ENCODE measurements at regions not wholly inside any gene's neighbourhood (a gene's known extent, or its start where the extent isn't known, plus 50 kb on each side); places are given as distances from the start of the nearest gene placed in this dataset.

GRCh38 chr3:56876916-56877315, 75.2 kb upstream of the ARHGEF3 start:
- Histone ChIP-seq H3K27ac (ENCODE audit: low read depth, low read length) (no peak overlapping the region), H4K91ac (replicated peaks; ENCODE audit: insufficient read length, low read length) (no peak overlapping the region), H2BK120ac (replicated peaks; ENCODE audit: low read depth, low read length) (no peak overlapping the region), H4K8ac (ENCODE audit: extremely low read depth, insufficient read depth, low read length) (no peak overlapping the region), H3K4me3 (ENCODE audit: extremely low read depth in 1 of 4, insufficient read depth in 2 of 4, low read depth in 3 of 4, low read length in 4 of 4) (no peak overlapping the region), H2AK5ac (ENCODE audit: low read depth, low read length) (no peak overlapping the region), H3K4me2 (ENCODE audit: insufficient read depth in 1 of 2, low read depth in 2 of 2, low read length in 2 of 2) (no peak overlapping the region), H3K36me3 (ENCODE audit: control insufficient read depth in 2 of 4, insufficient read depth in 4 of 4, low read length in 3 of 4) (no peaks in the 10 kb centered on the region), H3K79me1 (ENCODE audit: low read depth, low read length) (no peaks in the 10 kb centered on the region), H4K5ac (ENCODE audit: insufficient read length, low read depth, low read length) (no peak overlapping the region), H3K14ac (ENCODE audit: insufficient read length) (no peak overlapping the region), H3K27me3 (replicated peaks in 1 of 4; ENCODE audit: control insufficient read depth in 3 of 4, extremely low read depth in 1 of 4, insufficient read depth in 3 of 4, low read length in 3 of 4) (no peaks in the 10 kb centered on the region), H2BK5ac (ENCODE audit: low read depth, low read length) (no peak overlapping the region), H3K56ac (replicated peaks; ENCODE audit: insufficient read length, low read depth, low read length) (no peak overlapping the region), H3K23ac (ENCODE audit: insufficient read length) (no peak overlapping the region), H3K18ac (ENCODE audit: extremely low read depth, low read length) (no peak overlapping the region), H2BK20ac (ENCODE audit: low read length) (no peak overlapping the region), H2BK15ac (ENCODE audit: low read length) (no peak overlapping the region), H3K23me2 (ENCODE audit: low read depth, low read length) (no peaks in the 10 kb centered on the region), H3K9me3 (ENCODE audit: insufficient read depth in 2 of 2, low read depth in 1 of 2, low read length in 1 of 2) (no peaks in the 10 kb centered on the region), H3K9ac (replicated peaks in 1 of 4; ENCODE audit: extremely low read depth in 1 of 4, low read depth in 3 of 4, low read length in 3 of 4) (no peak overlapping the region), H2BK12ac (ENCODE audit: low read depth, low read length) (no peak overlapping the region), H4K20me1 (replicated peaks in 1 of 2; ENCODE audit: control insufficient read depth in 1 of 2, insufficient read depth in 2 of 2, low read length in 2 of 2) (no peaks in the 10 kb centered on the region), H3K4ac (replicated peaks; ENCODE audit: insufficient read length, low read depth, low read length) (no peak overlapping the region), H3K79me2 (ENCODE audit: control insufficient read depth in 1 of 2, insufficient read depth in 2 of 2, low read length in 2 of 2) (no peaks in the 10 kb centered on the region), H2AFZ (ENCODE audit: low read length) (no peak overlapping the region), H3K4me1 (replicated peaks in 1 of 4; ENCODE audit: control insufficient read depth in 3 of 4, insufficient read depth in 4 of 4, low read length in 3 of 4) (peaks cover 0 to 9% (median 2%) of the 10 kb centered on the region in 4 experiments; a peak in 1 of 7 replicates)
- no peak for DNase-seq (ENCODE audit: low read depth in 1 of 2, low spot score in 2 of 2)
- CTCF ChIA-PET (ENCODE audit: partially characterized antibody), result interaction anchor here (0.6 to 3.2 kb wide), 4 partner anchors 27 to 254 kb away, joined by 3 to 13 read pairs (median 5); no protein-coding TSS in a partner anchor
- 67% methylated on average over 3 of the region's 3 CpGs; no CpG with 5 or more reads in 1 of the 2 experiments for WGBS, 2 experiments (ENCODE audit: extremely low coverage in 1 of 2, insufficient coverage in 1 of 2, insufficient read length in 1 of 2, insufficient replicate concordance in 2 of 2, low coverage in 1 of 2, low lambda C conversion rate in 2 of 2, missing lambda C conversion rate in 1 of 2)
- POLR2A ChIA-PET (ENCODE audit: partially characterized antibody), result no interaction called here
- FAIRE-seq, result no peak
- TF ChIP-seq RXRA (IDR thresholded peaks at IDR 0.05; ENCODE audit: insufficient read depth, low read depth, low read length) (no peak), SUZ12 (IDR thresholded peaks at IDR 0.05; ENCODE audit: low read length) (no peak), TEAD4 (IDR thresholded peaks at IDR 0.05; ENCODE audit: low read depth, low read length) (no peak), SIX5 (IDR thresholded peaks at IDR 0.05; ENCODE audit: low read depth, low read length) (no peak), TCF12 (IDR thresholded peaks at IDR 0.05; ENCODE audit: low read depth, low read length) (no peak), E2F6 (IDR thresholded peaks at IDR 0.05) (no peak), TAF1 (IDR thresholded peaks at IDR 0.05; ENCODE audit: low read depth, low read length) (no peak), POU5F1 (IDR thresholded peaks at IDR 0.05; ENCODE audit: low read depth, low read length) (no peak), ATF2 (IDR thresholded peaks at IDR 0.05; ENCODE audit: low read length) (no peak)
- TF ChIP-seq, protein P1, sequence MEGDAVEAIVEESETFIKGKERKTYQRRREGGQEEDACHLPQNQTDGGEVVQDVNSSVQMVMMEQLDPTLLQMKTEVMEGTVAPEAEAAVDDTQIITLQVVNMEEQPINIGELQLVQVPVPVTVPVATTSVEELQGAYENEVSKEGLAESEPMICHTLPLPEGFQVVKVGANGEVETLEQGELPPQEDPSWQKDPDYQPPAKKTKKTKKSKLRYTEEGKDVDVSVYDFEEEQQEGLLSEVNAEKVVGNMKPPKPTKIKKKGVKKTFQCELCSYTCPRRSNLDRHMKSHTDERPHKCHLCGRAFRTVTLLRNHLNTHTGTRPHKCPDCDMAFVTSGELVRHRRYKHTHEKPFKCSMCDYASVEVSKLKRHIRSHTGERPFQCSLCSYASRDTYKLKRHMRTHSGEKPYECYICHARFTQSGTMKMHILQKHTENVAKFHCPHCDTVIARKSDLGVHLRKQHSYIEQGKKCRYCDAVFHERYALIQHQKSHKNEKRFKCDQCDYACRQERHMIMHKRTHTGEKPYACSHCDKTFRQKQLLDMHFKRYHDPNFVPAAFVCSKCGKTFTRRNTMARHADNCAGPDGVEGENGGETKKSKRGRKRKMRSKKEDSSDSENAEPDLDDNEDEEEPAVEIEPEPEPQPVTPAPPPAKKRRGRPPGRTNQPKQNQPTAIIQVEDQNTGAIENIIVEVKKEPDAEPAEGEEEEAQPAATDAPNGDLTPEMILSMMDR (IDR thresholded peaks at IDR 0.05; ENCODE audit: control extremely low read depth in 1 of 3, insufficient read depth in 1 of 3, low read depth in 1 of 3, low read length in 3 of 3), result no peak
